T-cell (primary cell): ENCODE measurements at regions not wholly inside any gene's neighbourhood (a gene's known extent, or its start where the extent isn't known, plus 50 kb on each side); places are given as distances from the start of the nearest gene placed in this dataset.
"Not testable (repeated sequence)": the region's sequence is repeated elsewhere in the genome, so short reads cannot be mapped to it uniquely, and the experiment has no call there.

Source experiments
- ATAC-seq, 4 experiments: fragments of 200-7000 bp in 3 of 4; fragments of 150-1000 bp in 1 of 4; cut with Tn5 transposase; replicated peaks in 1 of 4; 1 replicate in 3 of 4; 2 replicates in 1 of 4; pipeline ENCODE4 v1.10.0; 2021; ENCODE audit warnings: moderate library complexity in 3 of 4, mild to moderate bottlenecking in 2 of 4, moderate number of reproducible peaks in 1 of 4
- CTCF ChIA-PET, 2 donors: fragments of 300-600 bp; sonication (Branson Sonifier 250); formaldehyde crosslinking; loops; one replicate each; lab custom pipeline; 2022; ENCODE audit warnings: antibody characterized with exemption in 2 of 2; lab: Charles Lee
- POLR2A ChIA-PET, 2 donors: fragments of 300-600 bp; sonication (Branson Sonifier 250); formaldehyde crosslinking; loops; one replicate each; lab custom pipeline; 2022; ENCODE audit warnings: antibody characterized with exemption in 2 of 2; lab: Charles Lee
- DNase-seq, 35 experiments: peaks; one replicate each; pipeline versions ENCODE4 v3.0.0 to v3.0.0-alpha.2; 2013 to 2023
- H3K27ac ChIP-seq: one replicate; pipeline ENCODE4 v1.5.1; 2013; ENCODE audit warnings: low read length
- H3K27me3 ChIP-seq, 2 experiments: replicated peaks in 1 of 2; 1 replicate in 1 of 2; 2 replicates in 1 of 2; pipeline versions ENCODE4 v1.6.1 to v1.7.0; 2013; ENCODE audit warnings: low read length in 1 of 2, mixed read lengths in 1 of 2; ENCODE audit not compliant: control insufficient read depth in 2 of 2, insufficient read depth in 2 of 2; ENCODE audit errors: extremely low read depth in 1 of 2
- H3K36me3 ChIP-seq, 2 donors: 1 replicate in 1 of 2; 2 replicates in 1 of 2; pipeline versions ENCODE4 v1.6.1 to v1.7.0; 2013; ENCODE audit warnings: low read length in 1 of 2; ENCODE audit not compliant: control insufficient read depth in 2 of 2, insufficient read depth in 1 of 2; ENCODE audit errors: extremely low read depth in 1 of 2
- H3K4me1 ChIP-seq, 2 experiments: 1 replicate in 1 of 2; 2 replicates in 1 of 2; pipeline versions ENCODE4 v1.6.1 to v1.7.0; 2013; ENCODE audit warnings: low read length in 2 of 2, mixed read lengths in 1 of 2; ENCODE audit not compliant: insufficient read depth in 2 of 2, control insufficient read depth in 1 of 2; ENCODE audit errors: extremely low read depth in 1 of 2
- H3K4me3 ChIP-seq, 2 donors: 1 replicate in 1 of 2; 2 replicates in 1 of 2; pipeline versions ENCODE4 v1.5.1 to v1.7.0; 2013; ENCODE audit warnings: mild to moderate bottlenecking in 2 of 2, low read length in 1 of 2, moderate library complexity in 1 of 2; ENCODE audit not compliant: control insufficient read depth in 1 of 2; ENCODE audit errors: extremely low read depth in 1 of 2
- H3K9me3 ChIP-seq: 2 replicates; pipeline ENCODE4 v1.7.0; 2013
- H3K27ac Mint-ChIP-seq, 2 donors: one replicate each; pipeline ENCODE4 v1.8.0; 2020 to 2021; ENCODE audit warnings: mild to moderate bottlenecking in 2 of 2, mixed read lengths in 2 of 2
- H3K27me3 Mint-ChIP-seq, 2 donors: one replicate each; pipeline ENCODE4 v1.8.0; 2021 to 2022; ENCODE audit warnings: mixed read lengths in 2 of 2
- H3K36me3 Mint-ChIP-seq: one replicate; pipeline ENCODE4 v1.8.0; 2021; ENCODE audit warnings: mixed read lengths
- H3K4me1 Mint-ChIP-seq, 3 donors: one replicate each; pipeline ENCODE4 v1.8.0; 2020 to 2022; ENCODE audit warnings: mixed read lengths in 3 of 3, mild to moderate bottlenecking in 1 of 3
- H3K4me3 Mint-ChIP-seq, 3 donors: one replicate each; pipeline ENCODE4 v1.8.0; 2020 to 2022; ENCODE audit warnings: mild to moderate bottlenecking in 3 of 3, mixed read lengths in 3 of 3, moderate library complexity in 3 of 3
- H3K9me3 Mint-ChIP-seq, 3 donors: one replicate each; pipeline ENCODE4 v1.8.0; 2020 to 2022; ENCODE audit warnings: mixed read lengths in 3 of 3
- WGBS: methylation state at CpG from one replicate; pipeline ENCODE4 v1.1.5; 2013; ENCODE audit warnings: missing lambda C conversion rate; ENCODE audit not compliant: insufficient coverage; 5-methylcytosine and 5-hydroxymethylcytosine counted together

GRCh38 chr5:148740079-148740858 lies 85.9 kb upstream of the HTR4 start:
- POLR2A ChIA-PET = no interaction called here
- ATAC-seq = no peak

GRCh38 chr5:148740966-148741742 lies 85.3 kb upstream of the ADRB2 start:
- Histone ChIP-seq H3K27ac (no peak overlapping the region), H3K9me3 (no peaks in the 10 kb centered on the region), H3K27me3 (peaks cover 0 to 2% of the 10 kb centered on the region in 2 experiments), H3K4me3 (no peak overlapping the region), H3K36me3 (no peaks in the 10 kb centered on the region), H3K4me1 (no peaks in the 10 kb centered on the region)
- H3K36me3 Mint-ChIP-seq = no peaks in the 10 kb centered on the region
- DNase-seq (peak in 2 of 35 experiments; percentile 20 to 70), ATAC-seq (no peak)
- H3K27me3 Mint-ChIP-seq = peaks cover 14 to 17% of the 10 kb centered on the region in 2 donors
- 100% methylated on average over 1 of the region's 9 CpGs for WGBS
- no peaks in the 10 kb centered on the region for H3K9me3 Mint-ChIP-seq
- H3K4me1 Mint-ChIP-seq = no peaks in the 10 kb centered on the region
- H3K4me3 Mint-ChIP-seq = no peak overlapping the region
- POLR2A ChIA-PET = interaction anchor here in 1 of 2 donors (0.5 kb wide), 1 partner anchor 98 kb away, joined by 7 read pairs; no protein-coding TSS in a partner anchor
- CTCF ChIA-PET = interaction anchor here (0.5 to 5.4 kb wide), 29 partner anchors 8 to 969 kb away, joined by 3 to 78 read pairs (median 4); no protein-coding TSS in a partner anchor
- no peak overlapping the region for H3K27ac Mint-ChIP-seq

More at GRCh38 chr5:148740079-148740858, 85.9 kb upstream of the HTR4 start:
- Histone ChIP-seq H3K27me3 (peaks cover 0 to 2% of the 10 kb centered on the region in 2 experiments), H3K4me1 (no peaks in the 10 kb centered on the region), H3K27ac (no peak overlapping the region), H3K36me3 (no peaks in the 10 kb centered on the region), H3K4me3 (no peak overlapping the region), H3K9me3 (no peaks in the 10 kb centered on the region)
- CTCF ChIA-PET = interaction anchor here (0.6 to 5.4 kb wide), 23 partner anchors 8 to 1160 kb away, joined by 3 to 78 read pairs (median 5); no protein-coding TSS in a partner anchor
- Mint-ChIP-seq H3K9me3 (no peaks in the 10 kb centered on the region), H3K36me3 (no peaks in the 10 kb centered on the region), H3K4me1 (no peaks in the 10 kb centered on the region), H3K4me3 (no peak overlapping the region), H3K27me3 (peaks cover 14 to 17% of the 10 kb centered on the region in 2 donors), H3K27ac (no peak overlapping the region)
- DNase-seq = no peak
- WGBS = 69% methylated on average over 3 of the region's 8 CpGs

DNA sequence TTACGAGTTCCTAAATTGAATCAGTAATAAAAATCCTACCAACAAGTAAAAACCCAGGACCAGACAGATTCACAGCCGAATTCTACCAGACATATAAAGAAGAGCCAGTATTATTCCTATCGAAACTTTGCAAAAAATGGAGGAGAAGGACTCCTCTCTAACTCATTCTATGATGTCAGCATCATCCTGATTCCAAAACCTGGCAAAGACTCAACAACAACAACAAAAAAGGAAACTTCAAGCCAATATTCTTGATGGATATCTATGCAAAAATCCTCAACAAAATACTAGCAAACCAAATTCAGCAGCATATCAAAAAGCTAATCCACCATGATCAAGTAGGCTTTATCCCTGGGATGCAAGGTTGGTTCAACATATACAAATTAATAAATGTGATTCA lies 84.6 kb upstream of the ADRB2 start:
- H3K4me1 Mint-ChIP-seq = not testable (repeated sequence)

GRCh38 chr5:148744380-148744779 lies 82.0 kb upstream of the ADRB2 start:
- H3K27ac Mint-ChIP-seq, H3K9me3 ChIP-seq, H3K36me3 ChIP-seq, H3K4me3 ChIP-seq, H3K4me1 ChIP-seq, H3K9me3 Mint-ChIP-seq, ATAC-seq, H3K27ac ChIP-seq, DNase-seq, H3K4me1 Mint-ChIP-seq, H3K36me3 Mint-ChIP-seq, POLR2A ChIA-PET, H3K27me3 ChIP-seq, H3K4me3 Mint-ChIP-seq: not testable (repeated sequence)
- H3K27me3 Mint-ChIP-seq = peaks cover 10 to 11% of the 10 kb centered on the region in 2 donors
- no CpG with 5 or more reads among the region's 1 CpG for WGBS
- CTCF ChIA-PET = interaction anchor here (1.1 to 2.0 kb wide), 4 partner anchors 10 to 213 kb away, joined by 3 to 8 read pairs (median 6); no protein-coding TSS in a partner anchor

More for the DNA sequence above, 84.6 kb upstream of the ADRB2 start:
- 89% methylated on average over 2 of the region's 3 CpGs for WGBS
- DNase-seq, H3K4me3 Mint-ChIP-seq, H3K27ac ChIP-seq, H3K9me3 Mint-ChIP-seq, H3K27ac Mint-ChIP-seq, H3K36me3 Mint-ChIP-seq, POLR2A ChIA-PET, H3K4me1 ChIP-seq, H3K4me3 ChIP-seq, ATAC-seq, H3K36me3 ChIP-seq, H3K9me3 ChIP-seq, H3K27me3 ChIP-seq: not testable (repeated sequence)
- peaks cover 14% of the 10 kb centered on the region in 2 donors for H3K27me3 Mint-ChIP-seq
- CTCF ChIA-PET = interaction anchor here (0.6 to 5.4 kb wide), 25 partner anchors 7 to 376 kb away, joined by 3 to 78 read pairs (median 4); no protein-coding TSS in a partner anchor

DNA sequence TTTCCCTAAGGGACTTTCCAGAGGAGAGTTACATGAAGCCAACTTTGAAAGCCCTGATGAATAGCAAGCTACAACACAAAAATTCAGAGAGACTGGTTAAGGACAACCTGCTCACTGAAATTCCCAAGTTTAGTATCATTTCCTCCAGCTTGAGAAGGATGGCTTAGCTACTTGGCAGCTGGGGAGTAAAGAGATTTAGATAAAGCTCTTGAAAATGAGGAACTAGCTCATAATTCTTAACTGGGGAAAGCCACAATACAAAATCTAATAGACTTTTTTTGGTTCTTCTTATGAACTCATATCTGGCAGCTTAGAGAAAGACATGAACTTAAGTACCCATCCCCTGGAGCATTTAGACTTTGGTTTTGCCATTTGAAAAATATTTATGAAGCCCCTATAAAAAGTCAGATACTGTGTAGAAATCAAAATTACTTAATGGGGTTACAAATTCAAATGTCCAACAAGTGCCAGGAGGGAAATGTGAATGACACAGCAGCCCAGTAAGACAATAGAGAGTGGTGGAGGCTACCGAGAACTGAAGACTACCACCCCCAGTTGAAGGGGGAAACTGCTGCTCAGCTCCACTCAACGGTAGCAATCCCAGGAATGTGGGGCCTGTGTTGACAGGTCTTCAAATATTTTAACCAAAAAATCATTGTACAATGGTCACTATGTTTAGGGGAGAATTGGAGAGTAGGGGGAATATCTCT lies 79.4 kb upstream of the ADRB2 start:
- Histone ChIP-seq H3K4me1 (no peaks in the 10 kb centered on the region), H3K4me3 (no peak overlapping the region), H3K27me3 (no peaks in the 10 kb centered on the region), H3K36me3 (no peaks in the 10 kb centered on the region), H3K9me3 (no peaks in the 10 kb centered on the region), H3K27ac (no peak overlapping the region)
- no peak for ATAC-seq
- H3K4me1 Mint-ChIP-seq = no peaks in the 10 kb centered on the region
- POLR2A ChIA-PET = no interaction called here
- H3K4me3 Mint-ChIP-seq = no peak overlapping the region
- H3K27ac Mint-ChIP-seq = no peak overlapping the region
- CTCF ChIA-PET = interaction anchor here (0.7 to 1.5 kb wide), 5 partner anchors 14 to 816 kb away, joined by 3 to 9 read pairs (median 7); no protein-coding TSS in a partner anchor
- no peak for DNase-seq
- no peaks in the 10 kb centered on the region for H3K9me3 Mint-ChIP-seq
- H3K27me3 Mint-ChIP-seq = peaks cover 0 to 6% of the 10 kb centered on the region in 2 donors
- WGBS = no CpG with 5 or more reads among the region's 2 CpGs
- no peaks in the 10 kb centered on the region for H3K36me3 Mint-ChIP-seq

DNA sequence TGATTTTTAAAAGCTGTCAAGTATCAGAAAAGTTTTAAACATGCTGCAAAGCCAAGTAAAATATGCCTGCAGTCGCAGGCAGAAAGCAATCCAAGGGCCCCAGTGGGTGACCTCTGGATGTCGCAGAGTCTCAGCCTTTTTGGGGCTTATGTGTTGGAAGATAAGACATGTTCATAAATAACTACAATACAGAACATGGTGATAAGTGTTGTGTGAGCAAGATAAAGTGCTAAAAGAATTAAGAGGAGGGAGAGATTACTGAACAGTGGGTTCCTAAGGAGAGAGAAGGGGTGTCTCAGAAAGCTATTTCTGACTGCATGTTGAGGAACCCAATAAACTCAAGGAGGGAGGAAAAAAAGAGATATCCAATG lies 78.9 kb upstream of the ADRB2 start:
- Histone ChIP-seq H3K36me3 (no peaks in the 10 kb centered on the region), H3K9me3 (no peaks in the 10 kb centered on the region), H3K4me3 (no peak overlapping the region), H3K27ac (no peak overlapping the region), H3K27me3 (no peaks in the 10 kb centered on the region), H3K4me1 (no peaks in the 10 kb centered on the region)
- Mint-ChIP-seq H3K27ac (no peak overlapping the region), H3K27me3 (peaks cover 0 to 6% of the 10 kb centered on the region in 2 donors), H3K4me3 (no peak overlapping the region), H3K4me1 (no peaks in the 10 kb centered on the region), H3K9me3 (no peaks in the 10 kb centered on the region), H3K36me3 (no peaks in the 10 kb centered on the region)
- ChIA-PET CTCF (interaction anchor here (0.7 to 1.4 kb wide), 3 partner anchors 15 to 465 kb away, joined by 3 to 7 read pairs (median 7); no protein-coding TSS in a partner anchor), POLR2A (no interaction called here)
- WGBS = 50% methylated on average over 1 of the region's 2 CpGs
- ATAC-seq = no peak
- DNase-seq = no peak
